ENCODE measurements at regions not wholly inside any gene's neighbourhood (a gene's known extent, or its start where the extent isn't known, plus 50 kb on each side); places are given as distances from the start of the nearest gene placed in this dataset.

GRCh38 chr2:225295102-225295501, 104.4 kb upstream of the NYAP2 start:
- TF ChIP-seq CTCF (IDR thresholded peaks at IDR 0.05) (no peak), POLR2A (IDR thresholded peaks at IDR 0.05) (no peak)
